Dermis blood vessel endothelial cell (primary cell): ENCODE measurements at regions not wholly inside any gene's neighbourhood (a gene's known extent, or its start where the extent isn't known, plus 50 kb on each side); places are given as distances from the start of the nearest gene placed in this dataset.
"Not testable (repeated sequence)": the region's sequence is repeated elsewhere in the genome, so short reads cannot be mapped to it uniquely, and the experiment has no call there.

Experiments
- DNase-seq: peaks from one replicate; pipeline ENCODE4 v3.0.0; 2010

GRCh38 chr20:22691369-22692118 is 107.2 kb upstream of the FOXA2 start:
- DNase-seq, result peak; percentile 90

- no peak for DNase-seq
These were observed 107.7 kb upstream of the FOXA2 start for GRCh38 chr20:22692119-22692475.

- DNase-seq, result not testable (repeated sequence)
These were observed 108.2 kb upstream of the FOXA2 start for GRCh38 chr20:22692620-22693019.

- no peak for DNase-seq
These were observed 112.4 kb upstream of the FOXA2 start for GRCh38 chr20:22696759-22697158.

- DNase-seq, result peak; percentile 47
These were observed 114.0 kb upstream of the FOXA2 start for GRCh38 chr20:22698259-22698842.

- no peak for DNase-seq
These were observed 115.0 kb upstream of the FOXA2 start for GRCh38 chr20:22699396-22699795.

- DNase-seq, result no peak
These were observed 116.0 kb upstream of the FOXA2 start for GRCh38 chr20:22700367-22700766.

- DNase-seq, result no peak
These were observed 117.4 kb upstream of the FOXA2 start for GRCh38 chr20:22701679-22702308.

- no peak for DNase-seq
These were observed 119.5 kb upstream of the FOXA2 start for GRCh38 chr20:22703843-22704242.

- no peak for DNase-seq
These were observed 127.8 kb upstream of the FOXA2 start for GRCh38 chr20:22711971-22712755.

- peak; percentile 71 for DNase-seq
These were observed 132.5 kb upstream of the FOXA2 start for GRCh38 chr20:22716821-22717351.

GRCh38 chr20:22717466-22717865 is 133.1 kb upstream of the FOXA2 start:
- DNase-seq, result peak; percentile 79

- peak; percentile 15 for DNase-seq
These were observed 134.8 kb upstream of the FOXA2 start for GRCh38 chr20:22719167-22719591.

- DNase-seq, result no peak
These were observed 135.8 kb upstream of the FOXA2 start for GRCh38 chr20:22720206-22720605.

GRCh38 chr20:22722811-22723210 is 138.4 kb upstream of the FOXA2 start:
- DNase-seq, result no peak

GRCh38 chr20:22723659-22724058 is 139.3 kb upstream of the FOXA2 start:
- DNase-seq, result no peak

GRCh38 chr20:22728146-22728745 is 143.9 kb upstream of the FOXA2 start:
- no peak for DNase-seq

- DNase-seq, result peak; percentile 13
These were observed 144.8 kb upstream of the FOXA2 start for GRCh38 chr20:22729180-22729579.

GRCh38 chr20:22729616-22730236 is 145.4 kb upstream of the FOXA2 start:
- DNase-seq, result no peak

GRCh38 chr20:22732751-22733150 is 148.4 kb upstream of the FOXA2 start:
- DNase-seq, result no peak

GRCh38 chr20:22734946-22735647 is 150.7 kb upstream of the FOXA2 start:
- DNase-seq, result peak; percentile 51
